ENCODE measurements at regions not wholly inside any gene's neighbourhood (a gene's known extent, or its start where the extent isn't known, plus 50 kb on each side); places are given as distances from the start of the nearest gene placed in this dataset.

DNA sequence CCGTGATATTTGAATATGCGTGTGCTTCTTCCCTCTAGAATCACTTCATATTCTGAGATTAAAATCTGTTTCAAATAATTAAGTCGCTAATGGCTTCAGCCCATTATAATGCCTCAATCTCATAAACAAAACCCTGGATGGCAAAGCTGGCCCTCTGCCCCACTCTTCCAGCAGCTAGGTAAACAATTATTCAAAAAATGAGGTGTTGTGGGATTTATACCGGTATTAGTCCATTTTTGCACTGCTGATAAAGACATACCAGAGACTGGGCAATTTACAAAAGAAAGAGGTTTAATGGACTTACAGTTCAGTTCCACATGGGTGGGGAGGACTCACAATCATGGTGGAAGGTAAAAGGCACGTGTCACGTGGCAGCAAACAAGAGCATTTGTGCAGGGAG is 510.4 kb upstream of the ADGRL2 start:
- no peak for TF ChIP-seq EZH2 (IDR thresholded peaks at IDR 0.05; ENCODE audit: borderline replicate concordance, low read depth, low read length, poor library complexity, severe bottlenecking)
- TF ChIP-seq, protein P1, sequence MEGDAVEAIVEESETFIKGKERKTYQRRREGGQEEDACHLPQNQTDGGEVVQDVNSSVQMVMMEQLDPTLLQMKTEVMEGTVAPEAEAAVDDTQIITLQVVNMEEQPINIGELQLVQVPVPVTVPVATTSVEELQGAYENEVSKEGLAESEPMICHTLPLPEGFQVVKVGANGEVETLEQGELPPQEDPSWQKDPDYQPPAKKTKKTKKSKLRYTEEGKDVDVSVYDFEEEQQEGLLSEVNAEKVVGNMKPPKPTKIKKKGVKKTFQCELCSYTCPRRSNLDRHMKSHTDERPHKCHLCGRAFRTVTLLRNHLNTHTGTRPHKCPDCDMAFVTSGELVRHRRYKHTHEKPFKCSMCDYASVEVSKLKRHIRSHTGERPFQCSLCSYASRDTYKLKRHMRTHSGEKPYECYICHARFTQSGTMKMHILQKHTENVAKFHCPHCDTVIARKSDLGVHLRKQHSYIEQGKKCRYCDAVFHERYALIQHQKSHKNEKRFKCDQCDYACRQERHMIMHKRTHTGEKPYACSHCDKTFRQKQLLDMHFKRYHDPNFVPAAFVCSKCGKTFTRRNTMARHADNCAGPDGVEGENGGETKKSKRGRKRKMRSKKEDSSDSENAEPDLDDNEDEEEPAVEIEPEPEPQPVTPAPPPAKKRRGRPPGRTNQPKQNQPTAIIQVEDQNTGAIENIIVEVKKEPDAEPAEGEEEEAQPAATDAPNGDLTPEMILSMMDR (conservative IDR thresholded peaks at IDR 0.05; ENCODE audit: low read depth, low read length) = no peak
- CTCF ChIA-PET = no interaction called here

DNA sequence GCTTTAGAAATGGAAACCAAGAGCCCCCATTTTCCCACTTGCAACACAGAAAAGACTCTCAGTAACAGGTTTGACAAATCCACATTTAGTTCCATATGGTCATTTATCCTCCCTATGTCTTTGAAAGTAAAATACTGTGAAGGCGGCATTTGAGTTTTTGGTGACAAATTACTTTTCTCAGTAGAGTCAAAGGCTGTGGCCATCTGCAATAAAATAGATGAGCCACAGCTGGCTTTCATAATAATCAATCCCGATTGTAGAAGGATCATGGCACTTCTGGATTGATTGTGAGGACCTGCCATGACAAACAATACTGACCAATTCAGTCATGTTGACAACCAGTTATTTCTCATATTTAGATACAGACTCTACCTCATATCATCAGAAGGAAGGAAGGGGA is 512.0 kb upstream of the ADGRL2 start:
- intact Hi-C loops (cut with micrococcal nuclease; ENCODE audit: unreplicated experiment) = no loop called here
- H3K27ac ChIP-seq (ENCODE audit: low read depth, low read length, poor library complexity, severe bottlenecking) = no peak overlapping the region
- BruUV-seq (replicated peaks) = no TSS peak
- ChIA-PET POLR2A (ENCODE audit: low non-redundant PET) (no interaction called here), CTCF (no interaction called here)
- DNase-seq (ENCODE audit: low spot score) = no peak
- no peak for TF ChIP-seq EZH2 (IDR thresholded peaks at IDR 0.05; ENCODE audit: borderline replicate concordance, low read depth, low read length, poor library complexity, severe bottlenecking)
- TF ChIP-seq, protein P1 (conservative IDR thresholded peaks at IDR 0.05; ENCODE audit: low read depth, low read length) = no peak
- no peak overlapping the region for H3K4me3 ChIP-seq (ENCODE audit: low read depth, low read length, poor library complexity, severe bottlenecking)
- no peaks in the 10 kb centered on the region for H3K9me3 ChIP-seq (ENCODE audit: low read depth, low read length, poor library complexity, severe bottlenecking)
- H3K36me3 ChIP-seq (ENCODE audit: insufficient read depth, low read length, poor library complexity, severe bottlenecking) = no peaks in the 10 kb centered on the region
- H3K27me3 ChIP-seq (replicated peaks; ENCODE audit: insufficient read depth, low read depth, low read length, poor library complexity) = no peaks in the 10 kb centered on the region
- H3K4me1 ChIP-seq (ENCODE audit: insufficient read depth, low read length, poor library complexity, severe bottlenecking) = no peaks in the 10 kb centered on the region

More for the DNA sequence above, 510.4 kb upstream of the ADGRL2 start:
- Histone ChIP-seq H3K27me3 (replicated peaks; ENCODE audit: insufficient read depth, low read depth, low read length, poor library complexity) (no peaks in the 10 kb centered on the region), H3K9me3 (ENCODE audit: low read depth, low read length, poor library complexity, severe bottlenecking) (no peaks in the 10 kb centered on the region), H3K4me3 (ENCODE audit: low read depth, low read length, poor library complexity, severe bottlenecking) (no peak overlapping the region), H3K27ac (ENCODE audit: low read depth, low read length, poor library complexity, severe bottlenecking) (no peak overlapping the region), H3K36me3 (ENCODE audit: insufficient read depth, low read length, poor library complexity, severe bottlenecking) (no peaks in the 10 kb centered on the region), H3K4me1 (ENCODE audit: insufficient read depth, low read length, poor library complexity, severe bottlenecking) (no peaks in the 10 kb centered on the region)
- POLR2A ChIA-PET (ENCODE audit: low non-redundant PET) = no interaction called here
- DNase-seq (ENCODE audit: low spot score) = no peak
- no TSS peak for BruUV-seq (replicated peaks)
- intact Hi-C loops (cut with micrococcal nuclease; ENCODE audit: unreplicated experiment) = no loop called here

DNA sequence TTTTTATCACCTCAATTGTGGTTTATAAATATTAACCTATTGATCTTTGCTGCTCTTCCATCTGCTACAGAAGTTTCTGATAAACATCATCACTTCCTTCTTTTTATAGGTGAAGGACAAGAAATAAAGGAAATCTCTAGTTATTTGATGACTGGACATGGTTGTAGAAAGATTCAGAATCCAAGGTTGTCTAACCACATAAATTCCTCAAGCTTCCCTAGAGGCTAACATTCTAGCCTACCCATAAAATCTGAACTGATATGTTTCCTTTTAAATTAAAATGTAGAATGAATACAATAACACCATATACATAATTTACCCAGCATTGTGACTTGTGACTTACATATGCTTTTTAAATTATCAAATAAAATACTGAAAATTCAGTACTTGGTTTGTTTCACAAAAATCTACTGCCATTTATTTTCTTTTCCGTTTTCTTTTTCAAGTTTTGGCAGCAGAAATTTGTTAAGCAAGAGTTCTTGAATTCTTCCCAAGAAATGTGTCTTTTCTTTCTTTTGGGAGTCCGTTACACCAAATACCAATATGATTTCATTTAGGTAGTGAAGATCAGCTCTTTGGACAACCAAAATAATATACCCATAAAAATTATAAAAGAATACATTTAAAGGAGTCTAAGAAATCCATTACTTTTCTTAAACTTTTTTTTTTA is 513.2 kb upstream of the ADGRL2 start:
- Histone ChIP-seq H3K27ac (ENCODE audit: low read depth, low read length, poor library complexity, severe bottlenecking) (no peak overlapping the region), H3K4me3 (ENCODE audit: low read depth, low read length, poor library complexity, severe bottlenecking) (no peak overlapping the region), H3K4me1 (ENCODE audit: insufficient read depth, low read length, poor library complexity, severe bottlenecking) (no peaks in the 10 kb centered on the region), H3K36me3 (ENCODE audit: insufficient read depth, low read length, poor library complexity, severe bottlenecking) (no peaks in the 10 kb centered on the region), H3K27me3 (replicated peaks; ENCODE audit: insufficient read depth, low read depth, low read length, poor library complexity) (no peaks in the 10 kb centered on the region), H3K9me3 (ENCODE audit: low read depth, low read length, poor library complexity, severe bottlenecking) (no peaks in the 10 kb centered on the region)
- TF ChIP-seq, protein P1 (conservative IDR thresholded peaks at IDR 0.05; ENCODE audit: low read depth, low read length) = no peak
- TF ChIP-seq EZH2 (IDR thresholded peaks at IDR 0.05; ENCODE audit: borderline replicate concordance, low read depth, low read length, poor library complexity, severe bottlenecking) = no peak
- BruUV-seq (replicated peaks) = no TSS peak
- intact Hi-C loops (cut with micrococcal nuclease; ENCODE audit: unreplicated experiment) = no loop called here
- DNase-seq (ENCODE audit: low spot score) = no peak
- CTCF ChIA-PET = no interaction called here
- POLR2A ChIA-PET (ENCODE audit: low non-redundant PET) = no interaction called here

Data from A673 (cell line).